Activated naive CD4-positive, alpha-beta T cell treated with anti-CD3 and anti-CD28 coated beads, Interleukin-2, amount 10 ng/mL, durations not matched to agents 7 days and 5 days (primary cell): ENCODE measurements at regions not wholly inside any gene's neighbourhood (a gene's known extent, or its start where the extent isn't known, plus 50 kb on each side); places are given as distances from the start of the nearest gene placed in this dataset.

Experiments used
- CTCF ChIA-PET: fragments of 350-600 bp; sonication (Branson Sonifier 250); formaldehyde crosslinking; loops from one replicate; lab custom pipeline; 2021; ENCODE audit warnings: antibody characterized with exemption; lab: Charles Lee
- DNase-seq: peaks from one replicate; pipeline ENCODE4 v3.0.0-alpha.2; 2020
- H3K27ac Mint-ChIP-seq: one replicate; pipeline ENCODE4 v1.8.0; 2021; ENCODE audit warnings: mild to moderate bottlenecking, moderate library complexity, mixed read lengths
- H3K27me3 Mint-ChIP-seq: one replicate; pipeline ENCODE4 v1.8.0; 2021; ENCODE audit warnings: mild to moderate bottlenecking, mixed read lengths
- H3K36me3 Mint-ChIP-seq: one replicate; pipeline ENCODE4 v1.8.0; 2021; ENCODE audit warnings: mixed read lengths
- H3K4me1 Mint-ChIP-seq: one replicate; pipeline ENCODE4 v1.8.0; 2021; ENCODE audit warnings: mixed read lengths
- H3K4me3 Mint-ChIP-seq: one replicate; pipeline ENCODE4 v1.8.0; 2021; ENCODE audit warnings: mild to moderate bottlenecking, moderate library complexity, mixed read lengths
- H3K9me3 Mint-ChIP-seq: one replicate; pipeline ENCODE4 v1.8.0; 2021; ENCODE audit warnings: mixed read lengths

DNA sequence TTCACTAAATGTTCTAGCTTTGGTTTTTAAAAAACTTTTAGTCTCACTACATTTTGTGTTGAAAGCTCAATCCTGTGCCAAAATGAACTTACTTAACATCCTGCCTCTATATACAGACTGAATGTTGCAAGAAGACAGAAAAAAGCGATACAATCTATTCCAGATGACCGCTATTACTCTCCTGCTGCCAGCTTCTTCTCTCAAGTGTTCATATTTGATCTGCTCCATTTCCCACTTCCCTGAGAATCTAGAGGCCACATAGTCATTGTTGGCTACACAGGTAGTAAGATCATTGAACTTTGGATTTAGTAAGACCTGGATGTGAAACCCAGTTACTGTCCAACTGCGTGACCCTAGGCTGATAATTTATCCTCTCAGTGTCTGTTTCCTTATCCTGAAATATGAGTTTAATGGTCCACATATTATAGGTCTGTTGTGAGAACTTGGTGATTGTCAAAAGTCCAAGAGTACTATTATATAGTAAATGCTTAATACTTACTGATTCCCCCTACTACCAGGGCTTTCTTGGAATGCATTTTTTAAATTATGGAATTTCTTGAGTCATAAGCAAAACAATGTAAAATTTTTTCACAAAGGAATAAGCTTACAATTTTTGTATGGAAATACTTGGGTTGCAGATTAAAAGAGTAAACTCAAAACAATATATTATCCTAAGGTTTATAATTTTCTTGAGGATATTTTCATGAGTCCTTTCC is 976.8 kb upstream of the ADGRL3 start:
- DNase-seq: no peak
- Mint-ChIP-seq H3K27ac (no peak overlapping the region), H3K9me3 (peaks cover 3% of the 10 kb centered on the region)

GRCh38 chr4:60241866-60242265 is 958.3 kb upstream of the ADGRL3 start:
- H3K36me3 Mint-ChIP-seq: no peaks in the 10 kb centered on the region
- no peak overlapping the region for H3K4me3 Mint-ChIP-seq
- H3K27me3 Mint-ChIP-seq: no peaks in the 10 kb centered on the region

More for the DNA sequence above, 976.8 kb upstream of the ADGRL3 start:
- H3K27me3 Mint-ChIP-seq: no peaks in the 10 kb centered on the region
- H3K36me3 Mint-ChIP-seq: no peaks in the 10 kb centered on the region
- no peaks in the 10 kb centered on the region for H3K4me1 Mint-ChIP-seq
- CTCF ChIA-PET: no interaction called here
- no peak overlapping the region for H3K4me3 Mint-ChIP-seq

GRCh38 chr4:60249784-60250183 is 950.3 kb upstream of the ADGRL3 start:
- no peak for DNase-seq
- Mint-ChIP-seq H3K4me1 (no peaks in the 10 kb centered on the region), H3K4me3 (no peak overlapping the region), H3K36me3 (no peaks in the 10 kb centered on the region), H3K27ac (no peak overlapping the region), H3K27me3 (no peaks in the 10 kb centered on the region), H3K9me3 (peaks cover 2% of the 10 kb centered on the region)
- CTCF ChIA-PET: no interaction called here

More at GRCh38 chr4:60241866-60242265, 958.3 kb upstream of the ADGRL3 start:
- CTCF ChIA-PET: no interaction called here
- no peak for DNase-seq
- H3K9me3 Mint-ChIP-seq: no peaks in the 10 kb centered on the region
- H3K4me1 Mint-ChIP-seq: no peaks in the 10 kb centered on the region
- H3K27ac Mint-ChIP-seq: no peak overlapping the region

DNA sequence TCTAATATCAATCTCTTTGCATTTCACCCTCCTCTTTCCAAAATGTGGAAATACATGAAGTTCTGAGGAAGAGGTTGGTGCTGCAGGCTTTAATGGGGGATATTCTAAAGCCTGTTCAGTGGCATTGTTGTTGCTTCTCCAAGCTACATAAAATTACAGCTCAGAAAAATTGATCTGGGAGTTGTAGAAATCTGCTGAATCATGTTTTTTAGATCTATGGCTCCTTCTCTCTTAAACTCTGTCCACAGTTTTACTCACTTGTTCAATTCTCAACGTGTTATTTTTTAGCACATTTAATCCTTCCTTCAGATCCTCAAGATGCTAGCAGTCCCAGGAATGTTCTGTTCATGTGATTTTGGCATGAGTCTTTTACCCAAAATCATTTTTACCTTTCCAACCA is 949.5 kb upstream of the ADGRL3 start:
- H3K4me1 Mint-ChIP-seq: no peaks in the 10 kb centered on the region
- no peak for DNase-seq
- H3K9me3 Mint-ChIP-seq: peaks cover 2% of the 10 kb centered on the region
- CTCF ChIA-PET: no interaction called here
- H3K27ac Mint-ChIP-seq: no peak overlapping the region
- no peak overlapping the region for H3K4me3 Mint-ChIP-seq
- no peaks in the 10 kb centered on the region for H3K27me3 Mint-ChIP-seq
- H3K36me3 Mint-ChIP-seq: no peaks in the 10 kb centered on the region

- Mint-ChIP-seq H3K27me3 (no peaks in the 10 kb centered on the region), H3K4me1 (no peaks in the 10 kb centered on the region), H3K4me3 (no peak overlapping the region), H3K36me3 (no peaks in the 10 kb centered on the region), H3K27ac (no peak overlapping the region), H3K9me3 (peaks cover 2% of the 10 kb centered on the region)
- DNase-seq: no peak
- CTCF ChIA-PET: no interaction called here
Measured at GRCh38 chr4:60259781-60260180, 940.3 kb upstream of the ADGRL3 start.

GRCh38 chr4:60266505-60266904 is 933.6 kb upstream of the ADGRL3 start:
- H3K9me3 Mint-ChIP-seq: peaks cover 7% of the 10 kb centered on the region
- no peak overlapping the region for H3K27ac Mint-ChIP-seq
- no peaks in the 10 kb centered on the region for H3K36me3 Mint-ChIP-seq
- H3K4me1 Mint-ChIP-seq: no peaks in the 10 kb centered on the region
- H3K4me3 Mint-ChIP-seq: no peak overlapping the region
- CTCF ChIA-PET: no interaction called here
- DNase-seq: no peak
- H3K27me3 Mint-ChIP-seq: no peaks in the 10 kb centered on the region

DNA sequence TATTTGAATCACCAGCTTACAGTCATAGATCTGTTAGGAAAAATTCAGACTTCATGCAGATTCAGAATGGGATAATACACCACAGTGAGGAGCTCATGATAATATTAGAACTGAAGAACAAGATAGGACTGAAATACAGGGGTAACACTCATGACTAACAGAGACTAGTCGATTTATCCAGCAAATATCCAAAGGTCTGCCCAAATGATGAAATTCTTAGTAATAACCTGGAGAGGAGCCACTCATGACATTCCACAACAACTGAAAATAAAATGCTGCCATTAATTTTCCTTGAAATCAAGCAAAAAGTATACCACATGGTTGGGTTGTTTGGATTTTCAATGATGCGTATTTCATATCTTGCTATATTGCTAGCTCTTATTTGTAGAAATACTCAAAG is 903.7 kb upstream of the ADGRL3 start:
- Mint-ChIP-seq H3K36me3 (no peaks in the 10 kb centered on the region), H3K27ac (no peak overlapping the region), H3K4me1 (no peaks in the 10 kb centered on the region), H3K4me3 (no peak overlapping the region), H3K27me3 (no peaks in the 10 kb centered on the region), H3K9me3 (peaks cover 10% of the 10 kb centered on the region)
- CTCF ChIA-PET: no interaction called here
- no peak for DNase-seq

GRCh38 chr4:60313611-60314178 is 886.4 kb upstream of the ADGRL3 start:
- Mint-ChIP-seq H3K9me3 (peaks cover 5% of the 10 kb centered on the region), H3K27me3 (no peaks in the 10 kb centered on the region), H3K27ac (no peak overlapping the region), H3K4me3 (no peak overlapping the region), H3K36me3 (no peaks in the 10 kb centered on the region), H3K4me1 (no peaks in the 10 kb centered on the region)
- CTCF ChIA-PET: no interaction called here
- DNase-seq: no peak

- Mint-ChIP-seq H3K4me3 (no peak overlapping the region), H3K4me1 (no peaks in the 10 kb centered on the region), H3K36me3 (no peaks in the 10 kb centered on the region), H3K27ac (no peak overlapping the region), H3K9me3 (peaks cover 5% of the 10 kb centered on the region), H3K27me3 (no peaks in the 10 kb centered on the region)
- DNase-seq: no peak
- CTCF ChIA-PET: no interaction called here
Measured at GRCh38 chr4:60314416-60314815, 885.7 kb upstream of the ADGRL3 start.

- Mint-ChIP-seq H3K27me3 (no peaks in the 10 kb centered on the region), H3K4me3 (no peak overlapping the region), H3K4me1 (no peaks in the 10 kb centered on the region), H3K36me3 (no peaks in the 10 kb centered on the region), H3K9me3 (peaks cover 5% of the 10 kb centered on the region), H3K27ac (no peak overlapping the region)
- CTCF ChIA-PET: no interaction called here
- no peak for DNase-seq
Measured at GRCh38 chr4:60315586-60315985, 884.5 kb upstream of the ADGRL3 start.

GRCh38 chr4:60326735-60327134 is 873.4 kb upstream of the ADGRL3 start:
- DNase-seq: no peak
- H3K36me3 Mint-ChIP-seq: no peaks in the 10 kb centered on the region
- CTCF ChIA-PET: no interaction called here
- H3K4me1 Mint-ChIP-seq: no peaks in the 10 kb centered on the region
- no peaks in the 10 kb centered on the region for H3K9me3 Mint-ChIP-seq
- H3K27me3 Mint-ChIP-seq: no peaks in the 10 kb centered on the region
- no peak overlapping the region for H3K27ac Mint-ChIP-seq
- no peak overlapping the region for H3K4me3 Mint-ChIP-seq

GRCh38 chr4:60327651-60328050 is 872.5 kb upstream of the ADGRL3 start:
- H3K4me1 Mint-ChIP-seq: no peaks in the 10 kb centered on the region
- H3K9me3 Mint-ChIP-seq: no peaks in the 10 kb centered on the region
- no peak overlapping the region for H3K27ac Mint-ChIP-seq
- CTCF ChIA-PET: no interaction called here
- no peaks in the 10 kb centered on the region for H3K36me3 Mint-ChIP-seq
- no peak for DNase-seq
- no peak overlapping the region for H3K4me3 Mint-ChIP-seq
- no peaks in the 10 kb centered on the region for H3K27me3 Mint-ChIP-seq

DNA sequence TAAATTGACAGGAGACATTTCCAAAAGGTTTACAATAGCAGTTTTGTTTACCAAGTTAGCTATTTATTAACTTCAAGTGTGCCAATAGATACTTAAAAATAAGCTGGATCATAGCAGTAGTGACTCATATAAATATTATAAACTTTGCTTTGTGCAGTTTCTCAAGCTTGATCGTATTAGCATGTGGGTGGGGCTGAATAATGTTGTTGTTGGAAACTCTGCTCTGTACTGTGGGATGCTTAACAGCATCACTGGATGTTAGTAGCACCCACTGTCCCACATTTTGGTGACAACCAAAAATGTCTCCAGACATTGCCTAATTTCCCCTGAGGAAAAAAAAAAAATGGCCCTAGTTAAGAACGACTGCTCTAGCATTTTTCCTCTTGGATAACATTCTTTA is 855.2 kb upstream of the ADGRL3 start:
- no peak overlapping the region for H3K27ac Mint-ChIP-seq
- H3K27me3 Mint-ChIP-seq: no peaks in the 10 kb centered on the region
- H3K4me1 Mint-ChIP-seq: no peaks in the 10 kb centered on the region
- no peak for DNase-seq
- CTCF ChIA-PET: no interaction called here
- H3K4me3 Mint-ChIP-seq: no peak overlapping the region
- H3K36me3 Mint-ChIP-seq: no peaks in the 10 kb centered on the region
- no peaks in the 10 kb centered on the region for H3K9me3 Mint-ChIP-seq

- CTCF ChIA-PET: no interaction called here
- no peaks in the 10 kb centered on the region for H3K4me1 Mint-ChIP-seq
Measured at GRCh38 chr4:60345392-60345791, 854.7 kb upstream of the ADGRL3 start.

DNA sequence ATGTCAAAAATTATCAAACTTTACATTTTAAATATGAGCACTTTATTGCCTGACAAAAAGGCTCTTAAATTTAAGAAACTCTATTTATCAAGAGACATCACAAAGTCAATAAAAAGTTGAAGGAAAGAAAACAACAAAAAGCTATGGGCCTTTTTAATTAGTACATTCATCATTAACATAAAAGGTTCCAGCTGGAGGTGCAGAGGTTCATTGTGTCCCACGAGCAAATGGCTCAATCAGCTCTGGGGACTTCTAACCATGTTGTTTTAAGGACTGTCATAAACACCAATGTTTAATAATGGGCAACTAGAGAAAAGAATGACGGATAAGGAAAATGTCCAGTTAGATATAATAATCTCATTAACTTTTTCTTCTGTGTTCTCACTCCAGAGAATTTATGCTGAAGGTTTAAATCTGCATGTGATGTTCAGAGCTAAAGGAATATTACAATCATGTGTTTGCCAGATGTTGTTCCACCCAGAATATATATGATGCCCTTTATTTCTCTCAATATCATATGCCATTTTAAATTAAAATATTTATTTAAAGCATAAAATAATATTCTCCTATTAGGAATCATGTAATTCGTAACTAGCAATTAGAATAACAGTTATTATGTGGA is 840.3 kb upstream of the ADGRL3 start:
- H3K4me3 Mint-ChIP-seq: no peak overlapping the region
- no peaks in the 10 kb centered on the region for H3K36me3 Mint-ChIP-seq
- H3K9me3 Mint-ChIP-seq: peaks cover 7% of the 10 kb centered on the region
- CTCF ChIA-PET: no interaction called here
- DNase-seq: no peak
- no peak overlapping the region for H3K27ac Mint-ChIP-seq
- no peaks in the 10 kb centered on the region for H3K4me1 Mint-ChIP-seq
- H3K27me3 Mint-ChIP-seq: no peaks in the 10 kb centered on the region

More at GRCh38 chr4:60345392-60345791, 854.7 kb upstream of the ADGRL3 start:
- DNase-seq: no peak
- no peaks in the 10 kb centered on the region for H3K36me3 Mint-ChIP-seq
- H3K4me3 Mint-ChIP-seq: no peak overlapping the region
- H3K27ac Mint-ChIP-seq: no peak overlapping the region
- H3K9me3 Mint-ChIP-seq: peaks cover 3% of the 10 kb centered on the region
- no peaks in the 10 kb centered on the region for H3K27me3 Mint-ChIP-seq
